ENCODE measurements at regions not wholly inside any gene's neighbourhood (a gene's known extent, or its start where the extent isn't known, plus 50 kb on each side); places are given as distances from the start of the nearest gene placed in this dataset.
A peak's percentile ranks its signal among the peaks of the same experiment; 100 is the strongest.

GRCh38 chr3:152218602-152219001 lies 50.1 kb upstream of the MBNL1 start:
- H3K27ac ChIP-seq (ENCODE audit: low read length in 2 of 2), result peak overlapping the region in 1 of 2 donors; percentile 26
- H2AFZ ChIP-seq (ENCODE audit: insufficient read depth, low read depth, low read length, poor library complexity, severe bottlenecking), result peak overlapping the region; percentile 67
- H3K4me1 Mint-ChIP-seq, result peaks cover 46% of the 10 kb centered on the region

More at GRCh38 chr3:152218602-152219001, 50.1 kb upstream of the MBNL1 start:
- Histone ChIP-seq H3K9ac (ENCODE audit: low read length) (peak overlapping the region; percentile 29), H3K27me3 (replicated peaks in 1 of 4; ENCODE audit: control extremely low read depth in 1 of 4, control insufficient read depth in 3 of 4, insufficient read depth in 4 of 4, low read length in 3 of 4) (no peaks in the 10 kb centered on the region), H3K36me3 (replicated peaks in 1 of 2; ENCODE audit: control extremely low read depth in 1 of 2, control insufficient read depth in 1 of 2, extremely low read depth in 1 of 2, insufficient read depth in 2 of 2, low read length in 1 of 2) (no peaks in the 10 kb centered on the region), H3K4me2 (replicated peaks; ENCODE audit: low read depth, low read length, poor library complexity, severe bottlenecking) (peak overlapping the region; percentile 51), H3K4me1 (ENCODE audit: control insufficient read depth in 2 of 2, insufficient read depth in 2 of 2, low read length in 2 of 2) (peaks cover 23 to 39% of the 10 kb centered on the region in 2 donors), H3K4me3 (ENCODE audit: control extremely low read depth in 1 of 5, extremely low read depth in 1 of 5, insufficient read depth in 1 of 5, low read depth in 2 of 5, low read length in 4 of 5) (peak overlapping the region in 3 of 5 experiments; percentile 12 to 39 (median 37)), H3K9me3 (ENCODE audit: control extremely low read depth in 1 of 3, control insufficient read depth in 2 of 3, insufficient read depth in 1 of 3, low read length in 2 of 3) (peaks cover 0 to 7% (median 0%) of the 10 kb centered on the region in 3 donors), H3K79me2 (ENCODE audit: control insufficient read depth, insufficient read depth, low read length) (peaks cover 18% of the 10 kb centered on the region), H4K20me1 (ENCODE audit: control insufficient read depth, insufficient read depth, low read length, poor library complexity, severe bottlenecking) (no peaks in the 10 kb centered on the region)
- TF ChIP-seq CTCF (IDR thresholded peaks at IDR 0.05) (no peak), EZH2 (IDR thresholded peaks at IDR 0.05; ENCODE audit: borderline replicate concordance, insufficient read depth, low read depth, low read length, poor library complexity, severe bottlenecking) (no peak)
- ChIA-PET CTCF (interaction anchor here (1.0 to 3.7 kb wide), 4 partner anchors 15 to 37 kb away, joined by 3 to 14 read pairs (median 8); no protein-coding TSS in a partner anchor), POLR2A (interaction anchor here (1.4 to 2.4 kb wide), 3 partner anchors 20 to 25 kb away, joined by 3 to 6 read pairs (median 5); no protein-coding TSS in a partner anchor)
- H3K9me3 Mint-ChIP-seq (ENCODE audit: insufficient read depth), result no peaks in the 10 kb centered on the region
- WGBS (ENCODE audit: insufficient coverage), result no CpG with 5 or more reads among the region's 1 CpG
- no peaks in the 10 kb centered on the region for H3K27me3 Mint-ChIP-seq
- H3K27ac Mint-ChIP-seq, result peak overlapping the region; percentile 91
- DNase-seq (no peak), ATAC-seq (ENCODE audit: low read depth) (no peak)
- H3K4me3 Mint-ChIP-seq, result peak overlapping the region; percentile 85
- intact Hi-C loops (cut with micrococcal nuclease), result loop anchor here (2.0 kb wide), 1 partner anchor 14 kb away; no protein-coding TSS in a partner anchor

Measured in B cell (primary cell).